ENCODE measurements at regions not wholly inside any gene's neighbourhood (a gene's known extent, or its start where the extent isn't known, plus 50 kb on each side); places are given as distances from the start of the nearest gene placed in this dataset.

- Mint-ChIP-seq H3K27ac (no peak overlapping the region), H3K27me3 (ENCODE audit: low read depth) (peaks cover 2% of the 10 kb centered on the region), H3K4me1 (ENCODE audit: low read depth) (no peaks in the 10 kb centered on the region), H3K36me3 (ENCODE audit: low read depth) (no peaks in the 10 kb centered on the region), H3K9me3 (no peaks in the 10 kb centered on the region), H3K4me3 (ENCODE audit: low read depth) (no peak overlapping the region)
- intact Hi-C loops (cut with micrococcal nuclease), result no loop called here
- no peak for DNase-seq (ENCODE audit: low spot score)
Measured at GRCh38 chrX:20739038-20739745, 472.5 kb upstream of the RPS6KA3 start.

GRCh38 chrX:20729416-20729815, 462.7 kb upstream of the RPS6KA3 start:
- H3K4me1 Mint-ChIP-seq (ENCODE audit: low read depth), result no peaks in the 10 kb centered on the region
- no peak overlapping the region for H3K4me3 Mint-ChIP-seq (ENCODE audit: low read depth)
- no peaks in the 10 kb centered on the region for H3K9me3 Mint-ChIP-seq
- no peaks in the 10 kb centered on the region for H3K36me3 Mint-ChIP-seq (ENCODE audit: low read depth)
- H3K27me3 Mint-ChIP-seq (ENCODE audit: low read depth), result peaks cover 2% of the 10 kb centered on the region
- DNase-seq (ENCODE audit: low spot score), result no peak
- H3K27ac Mint-ChIP-seq, result no peak overlapping the region
- intact Hi-C loops (cut with micrococcal nuclease), result no loop called here

- Mint-ChIP-seq H3K4me3 (ENCODE audit: low read depth) (no peak overlapping the region), H3K4me1 (ENCODE audit: low read depth) (no peaks in the 10 kb centered on the region), H3K36me3 (ENCODE audit: low read depth) (no peaks in the 10 kb centered on the region), H3K27ac (no peak overlapping the region), H3K9me3 (no peaks in the 10 kb centered on the region), H3K27me3 (ENCODE audit: low read depth) (peaks cover 2% of the 10 kb centered on the region)
- DNase-seq (ENCODE audit: low spot score), result no peak
- intact Hi-C loops (cut with micrococcal nuclease), result no loop called here
Measured at GRCh38 chrX:20727447-20727846, 460.7 kb upstream of the RPS6KA3 start.

- Mint-ChIP-seq H3K36me3 (ENCODE audit: low read depth) (no peaks in the 10 kb centered on the region), H3K4me3 (ENCODE audit: low read depth) (no peak overlapping the region), H3K27me3 (ENCODE audit: low read depth) (no peaks in the 10 kb centered on the region), H3K27ac (no peak overlapping the region), H3K4me1 (ENCODE audit: low read depth) (no peaks in the 10 kb centered on the region), H3K9me3 (no peaks in the 10 kb centered on the region)
- intact Hi-C loops (cut with micrococcal nuclease), result no loop called here
- DNase-seq (ENCODE audit: low spot score), result no peak
Measured at GRCh38 chrX:20720954-20721626, 454.4 kb upstream of the RPS6KA3 start.

GRCh38 chrX:20718592-20719380, 452.1 kb upstream of the RPS6KA3 start:
- no peak for DNase-seq (ENCODE audit: low spot score)
- Mint-ChIP-seq H3K9me3 (no peaks in the 10 kb centered on the region), H3K27me3 (ENCODE audit: low read depth) (no peaks in the 10 kb centered on the region), H3K4me3 (ENCODE audit: low read depth) (no peak overlapping the region), H3K36me3 (ENCODE audit: low read depth) (no peaks in the 10 kb centered on the region), H3K27ac (no peak overlapping the region), H3K4me1 (ENCODE audit: low read depth) (no peaks in the 10 kb centered on the region)
- intact Hi-C loops (cut with micrococcal nuclease), result no loop called here

GRCh38 chrX:20715176-20715575, 448.5 kb upstream of the RPS6KA3 start:
- DNase-seq (ENCODE audit: low spot score), result no peak
- H3K36me3 Mint-ChIP-seq (ENCODE audit: low read depth), result no peaks in the 10 kb centered on the region
- no peaks in the 10 kb centered on the region for H3K27me3 Mint-ChIP-seq (ENCODE audit: low read depth)
- no peaks in the 10 kb centered on the region for H3K4me1 Mint-ChIP-seq (ENCODE audit: low read depth)
- no peaks in the 10 kb centered on the region for H3K9me3 Mint-ChIP-seq
- H3K27ac Mint-ChIP-seq, result no peak overlapping the region
- intact Hi-C loops (cut with micrococcal nuclease), result no loop called here
- H3K4me3 Mint-ChIP-seq (ENCODE audit: low read depth), result no peak overlapping the region

- no peak for DNase-seq (ENCODE audit: low spot score)
- Mint-ChIP-seq H3K27ac (no peak overlapping the region), H3K4me3 (ENCODE audit: low read depth) (no peak overlapping the region), H3K27me3 (ENCODE audit: low read depth) (no peaks in the 10 kb centered on the region), H3K9me3 (no peaks in the 10 kb centered on the region), H3K4me1 (ENCODE audit: low read depth) (no peaks in the 10 kb centered on the region), H3K36me3 (ENCODE audit: low read depth) (no peaks in the 10 kb centered on the region)
- intact Hi-C loops (cut with micrococcal nuclease), result no loop called here
Measured at GRCh38 chrX:20712811-20713210, 446.1 kb upstream of the RPS6KA3 start.

GRCh38 chrX:20711366-20711765, 444.7 kb upstream of the RPS6KA3 start:
- no peak overlapping the region for H3K4me3 Mint-ChIP-seq (ENCODE audit: low read depth)
- H3K9me3 Mint-ChIP-seq, result no peaks in the 10 kb centered on the region
- DNase-seq (ENCODE audit: low spot score), result no peak
- H3K27ac Mint-ChIP-seq, result no peak overlapping the region
- intact Hi-C loops (cut with micrococcal nuclease), result no loop called here
- no peaks in the 10 kb centered on the region for H3K36me3 Mint-ChIP-seq (ENCODE audit: low read depth)
- no peaks in the 10 kb centered on the region for H3K4me1 Mint-ChIP-seq (ENCODE audit: low read depth)
- H3K27me3 Mint-ChIP-seq (ENCODE audit: low read depth), result no peaks in the 10 kb centered on the region

GRCh38 chrX:20693078-20693477, 426.4 kb upstream of the RPS6KA3 start:
- Mint-ChIP-seq H3K27me3 (ENCODE audit: low read depth) (no peaks in the 10 kb centered on the region), H3K4me1 (ENCODE audit: low read depth) (no peaks in the 10 kb centered on the region), H3K4me3 (ENCODE audit: low read depth) (no peak overlapping the region), H3K27ac (no peak overlapping the region), H3K36me3 (ENCODE audit: low read depth) (no peaks in the 10 kb centered on the region), H3K9me3 (no peaks in the 10 kb centered on the region)
- intact Hi-C loops (cut with micrococcal nuclease), result no loop called here
- no peak for DNase-seq (ENCODE audit: low spot score)

- no peaks in the 10 kb centered on the region for H3K36me3 Mint-ChIP-seq (ENCODE audit: low read depth)
Measured at GRCh38 chrX:20686256-20686655, 419.5 kb upstream of the RPS6KA3 start.

GRCh38 chrX:20685652-20686051, 418.9 kb upstream of the RPS6KA3 start:
- Mint-ChIP-seq H3K4me1 (ENCODE audit: low read depth) (no peaks in the 10 kb centered on the region), H3K4me3 (ENCODE audit: low read depth) (no peak overlapping the region), H3K9me3 (no peaks in the 10 kb centered on the region), H3K36me3 (ENCODE audit: low read depth) (no peaks in the 10 kb centered on the region), H3K27ac (no peak overlapping the region), H3K27me3 (ENCODE audit: low read depth) (no peaks in the 10 kb centered on the region)
- no peak for DNase-seq (ENCODE audit: low spot score)
- intact Hi-C loops (cut with micrococcal nuclease), result loop anchor here (10.0 kb wide), 1 partner anchor 151 kb away; no protein-coding TSS in a partner anchor

More at GRCh38 chrX:20686256-20686655, 419.5 kb upstream of the RPS6KA3 start:
- no peak for DNase-seq (ENCODE audit: low spot score)
- H3K4me1 Mint-ChIP-seq (ENCODE audit: low read depth), result no peaks in the 10 kb centered on the region
- no peaks in the 10 kb centered on the region for H3K9me3 Mint-ChIP-seq
- H3K27me3 Mint-ChIP-seq (ENCODE audit: low read depth), result no peaks in the 10 kb centered on the region
- intact Hi-C loops (cut with micrococcal nuclease), result loop anchor here (10.0 kb wide), 1 partner anchor 151 kb away; no protein-coding TSS in a partner anchor
- H3K27ac Mint-ChIP-seq, result no peak overlapping the region
- H3K4me3 Mint-ChIP-seq (ENCODE audit: low read depth), result no peak overlapping the region

GRCh38 chrX:20681683-20682082, 415.0 kb upstream of the RPS6KA3 start:
- H3K4me1 Mint-ChIP-seq (ENCODE audit: low read depth), result no peaks in the 10 kb centered on the region
- DNase-seq (ENCODE audit: low spot score), result no peak
- no peak overlapping the region for H3K4me3 Mint-ChIP-seq (ENCODE audit: low read depth)
- no peaks in the 10 kb centered on the region for H3K36me3 Mint-ChIP-seq (ENCODE audit: low read depth)
- intact Hi-C loops (cut with micrococcal nuclease), result loop anchor here (10.0 kb wide), 1 partner anchor 147 kb away; no protein-coding TSS in a partner anchor
- no peak overlapping the region for H3K27ac Mint-ChIP-seq
- no peaks in the 10 kb centered on the region for H3K9me3 Mint-ChIP-seq
- H3K27me3 Mint-ChIP-seq (ENCODE audit: low read depth), result no peaks in the 10 kb centered on the region

GRCh38 chrX:20680998-20681397, 414.3 kb upstream of the RPS6KA3 start:
- no peaks in the 10 kb centered on the region for H3K27me3 Mint-ChIP-seq (ENCODE audit: low read depth)
- no peaks in the 10 kb centered on the region for H3K9me3 Mint-ChIP-seq
- no peaks in the 10 kb centered on the region for H3K36me3 Mint-ChIP-seq (ENCODE audit: low read depth)
- H3K27ac Mint-ChIP-seq, result no peak overlapping the region
- no peaks in the 10 kb centered on the region for H3K4me1 Mint-ChIP-seq (ENCODE audit: low read depth)
- H3K4me3 Mint-ChIP-seq (ENCODE audit: low read depth), result no peak overlapping the region
- DNase-seq (ENCODE audit: low spot score), result no peak
- intact Hi-C loops (cut with micrococcal nuclease), result loop anchor here (10.0 kb wide), 1 partner anchor 146 kb away; no protein-coding TSS in a partner anchor

Data from activated T-helper 2 cell treated with anti-CD3 and anti-CD28 coated beads, Interferon-gamma antibody, Interleukin-2, Interleukin-4, amounts not matched to agents 10 μg/mL and 5 μg/mL and 100 μg/mL, durations not matched to agents 14 hours and 24 hours and 36 hours (primary cell).